ENCODE measurements at regions not wholly inside any gene's neighbourhood (a gene's known extent, or its start where the extent isn't known, plus 50 kb on each side); places are given as distances from the start of the nearest gene placed in this dataset.

GRCh38 chr10:128729910-128730420 is 603.7 kb upstream of the MKI67 start:
- TF ChIP-seq CTCF (IDR thresholded peaks at IDR 0.05; ENCODE audit: insufficient read depth, low read length, poor library complexity, severe bottlenecking) = no peak
- no peak for DNase-seq (ENCODE audit: low read depth)

GRCh38 chr10:128730922-128731321 is 604.7 kb upstream of the MKI67 start:
- no peak overlapping the region for H3K4me3 ChIP-seq (ENCODE audit: low read depth, low read length)
- no peak for TF ChIP-seq CTCF (IDR thresholded peaks at IDR 0.05; ENCODE audit: insufficient read depth, low read length, poor library complexity, severe bottlenecking)

More at GRCh38 chr10:128729910-128730420, 603.7 kb upstream of the MKI67 start:
- H3K27me3 ChIP-seq (ENCODE audit: control insufficient read depth, insufficient read depth, low read length) = no peaks in the 10 kb centered on the region
- H3K4me3 ChIP-seq (ENCODE audit: low read depth, low read length) = no peak overlapping the region
- no peaks in the 10 kb centered on the region for H3K36me3 ChIP-seq (ENCODE audit: control insufficient read depth, insufficient read depth, low read length)

GRCh38 chr10:128734161-128734560 is 607.9 kb upstream of the MKI67 start:
- Histone ChIP-seq H3K36me3 (ENCODE audit: control insufficient read depth, insufficient read depth, low read length) (no peaks in the 10 kb centered on the region), H3K4me3 (ENCODE audit: low read depth, low read length) (no peak overlapping the region), H3K27me3 (ENCODE audit: control insufficient read depth, insufficient read depth, low read length) (no peaks in the 10 kb centered on the region)
- no peak for DNase-seq (ENCODE audit: low read depth)
- TF ChIP-seq CTCF (IDR thresholded peaks at IDR 0.05; ENCODE audit: insufficient read depth, low read length, poor library complexity, severe bottlenecking) = no peak

More at GRCh38 chr10:128730922-128731321, 604.7 kb upstream of the MKI67 start:
- Histone ChIP-seq H3K36me3 (ENCODE audit: control insufficient read depth, insufficient read depth, low read length) (no peaks in the 10 kb centered on the region), H3K27me3 (ENCODE audit: control insufficient read depth, insufficient read depth, low read length) (no peaks in the 10 kb centered on the region)
- no peak for DNase-seq (ENCODE audit: low read depth)

- Histone ChIP-seq H3K36me3 (ENCODE audit: control insufficient read depth, insufficient read depth, low read length) (no peaks in the 10 kb centered on the region), H3K27me3 (ENCODE audit: control insufficient read depth, insufficient read depth, low read length) (no peaks in the 10 kb centered on the region), H3K4me3 (ENCODE audit: low read depth, low read length) (no peak overlapping the region)
- DNase-seq (ENCODE audit: low read depth) = no peak
- TF ChIP-seq CTCF (IDR thresholded peaks at IDR 0.05; ENCODE audit: insufficient read depth, low read length, poor library complexity, severe bottlenecking) = no peak
Measured at GRCh38 chr10:128734734-128735133, 608.5 kb upstream of the MKI67 start.

- no peak for DNase-seq (ENCODE audit: low read depth)
- no peak overlapping the region for H3K4me3 ChIP-seq (ENCODE audit: low read depth, low read length)
- no peaks in the 10 kb centered on the region for H3K27me3 ChIP-seq (ENCODE audit: control insufficient read depth, insufficient read depth, low read length)
- H3K36me3 ChIP-seq (ENCODE audit: control insufficient read depth, insufficient read depth, low read length) = no peaks in the 10 kb centered on the region
- no peak for TF ChIP-seq CTCF (IDR thresholded peaks at IDR 0.05; ENCODE audit: insufficient read depth, low read length, poor library complexity, severe bottlenecking)
Measured at GRCh38 chr10:128735996-128736395, 609.8 kb upstream of the MKI67 start.

- Histone ChIP-seq H3K4me3 (ENCODE audit: low read depth, low read length) (no peak overlapping the region), H3K27me3 (ENCODE audit: control insufficient read depth, insufficient read depth, low read length) (no peaks in the 10 kb centered on the region), H3K36me3 (ENCODE audit: control insufficient read depth, insufficient read depth, low read length) (no peaks in the 10 kb centered on the region)
- no peak for DNase-seq (ENCODE audit: low read depth)
- no peak for TF ChIP-seq CTCF (IDR thresholded peaks at IDR 0.05; ENCODE audit: insufficient read depth, low read length, poor library complexity, severe bottlenecking)
Measured at GRCh38 chr10:128738386-128738915, 612.2 kb upstream of the MKI67 start.

Data from kidney epithelial cell (primary cell).